Spleen (tissue), 11 donors: ENCODE measurements at regions not wholly inside any gene's neighbourhood (a gene's known extent, or its start where the extent isn't known, plus 50 kb on each side); places are given as distances from the start of the nearest gene placed in this dataset.

Experiments used
- DNase-seq: peaks from one replicate; pipeline ENCODE4 v3.0.0-alpha.2; 2020
- H3K27ac ChIP-seq, 8 donors: fragments of 200-600 bp; sonication (generic) in 7 of 8; 1 replicate in 4 of 8; 2 replicates in 4 of 8; pipeline versions ENCODE4 v1.5.0 to v1.8.0; 2016 to 2021; ENCODE audit warnings: inconsistent platforms in 4 of 8, mild to moderate bottlenecking in 4 of 8, moderate library complexity in 1 of 8
- H3K27me3 ChIP-seq, 7 donors: fragments of 200-600 bp; sonication (generic) in 6 of 7; replicated peaks in 1 of 7; 1 replicate in 4 of 7; 2 replicates in 3 of 7; pipeline versions ENCODE4 v1.5.0 to v1.8.0; 2016 to 2021; ENCODE audit warnings: inconsistent platforms in 3 of 7, mild to moderate bottlenecking in 1 of 7
- H3K36me3 ChIP-seq, 6 donors: fragments of 200-600 bp; sonication (generic) in 5 of 6; 1 replicate in 4 of 6; 2 replicates in 2 of 6; pipeline versions ENCODE4 v1.5.0 to v1.8.0; 2016 to 2021; ENCODE audit warnings: inconsistent platforms in 2 of 6
- H3K4me1 ChIP-seq, 6 donors: fragments of 200-600 bp; sonication (generic) in 5 of 6; 1 replicate in 3 of 6; 2 replicates in 3 of 6; pipeline versions ENCODE4 v1.5.0 to v1.8.0; 2016 to 2021; ENCODE audit warnings: inconsistent platforms in 3 of 6
- H3K4me3 ChIP-seq, 8 donors: fragments of 200-600 bp; sonication (generic) in 7 of 8; 1 replicate in 4 of 8; 2 replicates in 4 of 8; pipeline versions ENCODE4 v1.5.0 to v1.8.0; 2016 to 2021; ENCODE audit warnings: inconsistent platforms in 4 of 8, mild to moderate bottlenecking in 4 of 8, moderate library complexity in 2 of 8
- H3K9me3 ChIP-seq, 8 donors: fragments of 200-600 bp; sonication (generic) in 7 of 8; 1 replicate in 4 of 8; 2 replicates in 4 of 8; pipeline versions ENCODE4 v1.5.0 to v1.8.0; 2016 to 2021; ENCODE audit warnings: inconsistent platforms in 4 of 8
- CTCF ChIP-seq, 11 experiments: fragments of 200-600 bp in 7 of 11; fragments of 450-650 bp in 4 of 11; sonication (generic) in 4 of 11; IDR thresholded peaks in 8 of 11; conservative IDR thresholded peaks in 3 of 11; 1 replicate in 7 of 11; 2 replicates in 4 of 11; pipeline versions ENCODE4 v1.4.0 to v1.8.0; 2016 to 2021; ENCODE audit warnings: antibody characterized with exemption in 11 of 11, inconsistent platforms in 4 of 11, mild to moderate bottlenecking in 1 of 11
- POLR2A ChIP-seq, 3 donors: fragments of 450-650 bp; IDR thresholded peaks; one replicate each; pipeline ENCODE4 v1.5.1; 2017; ENCODE audit warnings: antibody characterized with exemption in 3 of 3, mild to moderate bottlenecking in 1 of 3
- POLR2AphosphoS5 ChIP-seq, 3 donors: sonication (generic); formaldehyde crosslinking; IDR thresholded peaks; one replicate each; pipeline ENCODE4 v1.5.1; 2017; ENCODE audit warnings: antibody characterized with exemption in 3 of 3
- WGBS, 5 donors: extraction: QIAGEN DNeasy Blood & Tissue Kit in 3 of 5; methylation state at CpG; one replicate each; pipeline versions ENCODE4 v1.1.5 to v1.1.7; 2013 to 2018; 5-methylcytosine and 5-hydroxymethylcytosine counted together
- intact Hi-C: fragments of 100-400 bp; cut with DNase I; formaldehyde crosslinking; loops from one replicate; pipeline ENCODE4 v1.15.0; 2023; ENCODE audit warnings: low total_unique reads
- donor health status: healthy with polysubstance abuse.
- donor health status: DM: no; HTN: no; CAD: no; lungs with moderate emphysema.
- donor health status: DM: no; HTN: no; CAD: no.
- donor health status: Bipolar disorder and iron deficiency.
- donor health status: healthy.
- donor health status: DM: no; HTN: no; CAD: no.
- donor health status: DM: yes; HTN: yes; CAD: no.

- WGBS, 5 donors = 81 to 95% (median 87%) methylated on average over 3 of the region's 3 CpGs
- H3K27ac ChIP-seq = no peak overlapping the region
- no peak for DNase-seq
- peaks cover 0 to 11% (median 7%) of the 10 kb centered on the region in 8 donors for H3K9me3 ChIP-seq
- intact Hi-C loops = no loop called here
- no peak overlapping the region for H3K4me3 ChIP-seq
- H3K36me3 ChIP-seq = no peaks in the 10 kb centered on the region
- no peak for TF ChIP-seq POLR2AphosphoS5 (IDR thresholded peaks at IDR 0.05)
- no peak for TF ChIP-seq CTCF (IDR thresholded peaks at IDR 0.05 in 8 of 11, conservative IDR thresholded peaks at IDR 0.05 in 3 of 11)
- H3K27me3 ChIP-seq = peaks cover 0 to 9% (median 0%) of the 10 kb centered on the region in 7 donors
- H3K4me1 ChIP-seq = no peaks in the 10 kb centered on the region
Measured at GRCh38 chr11:11095831-11096723, 238.2 kb upstream of the ZBED5 start.

- DNase-seq = no peak
- TF ChIP-seq POLR2A (IDR thresholded peaks at IDR 0.05) (no peak), CTCF (IDR thresholded peaks at IDR 0.05 in 8 of 11, conservative IDR thresholded peaks at IDR 0.05 in 3 of 11) (no peak), POLR2AphosphoS5 (IDR thresholded peaks at IDR 0.05) (no peak)
- Histone ChIP-seq H3K4me1 (no peaks in the 10 kb centered on the region), H3K27me3 (peaks cover 0 to 9% (median 0%) of the 10 kb centered on the region in 7 donors), H3K27ac (no peak overlapping the region), H3K36me3 (no peaks in the 10 kb centered on the region), H3K9me3 (peaks cover 0 to 22% (median 10%) of the 10 kb centered on the region in 8 donors), H3K4me3 (no peak overlapping the region)
- 80 to 90% (median 84%) methylated on average over 1 of the region's 1 CpG for WGBS, 5 donors
- intact Hi-C loops = no loop called here
Measured at GRCh38 chr11:11090495-11090894, 232.6 kb upstream of the ZBED5 start.

- Histone ChIP-seq H3K4me3 (no peak overlapping the region), H3K36me3 (no peaks in the 10 kb centered on the region), H3K4me1 (no peaks in the 10 kb centered on the region), H3K9me3 (peaks cover 0 to 22% (median 10%) of the 10 kb centered on the region in 8 donors), H3K27ac (no peak overlapping the region), H3K27me3 (peaks cover 0 to 9% (median 0%) of the 10 kb centered on the region in 7 donors)
- intact Hi-C loops = no loop called here
- 88 to 92% (median 89%) methylated on average over 4 of the region's 4 CpGs for WGBS, 5 donors
- DNase-seq = no peak
- TF ChIP-seq POLR2AphosphoS5 (IDR thresholded peaks at IDR 0.05) (no peak), CTCF (IDR thresholded peaks at IDR 0.05 in 8 of 11, conservative IDR thresholded peaks at IDR 0.05 in 3 of 11) (no peak), POLR2A (IDR thresholded peaks at IDR 0.05) (no peak)
Measured at GRCh38 chr11:11089805-11090204, 232.0 kb upstream of the ZBED5 start.

GRCh38 chr11:11086979-11087378, 229.1 kb upstream of the ZBED5 start:
- Histone ChIP-seq H3K4me3 (no peak overlapping the region), H3K36me3 (no peaks in the 10 kb centered on the region), H3K27me3 (peaks cover 0 to 4% (median 0%) of the 10 kb centered on the region in 7 donors), H3K9me3 (peaks cover 0 to 22% (median 10%) of the 10 kb centered on the region in 8 donors), H3K4me1 (no peaks in the 10 kb centered on the region), H3K27ac (no peak overlapping the region)
- TF ChIP-seq CTCF (IDR thresholded peaks at IDR 0.05 in 8 of 11, conservative IDR thresholded peaks at IDR 0.05 in 3 of 11) = no peak
- DNase-seq = no peak
- intact Hi-C loops = no loop called here
- 83 to 94% (median 93%) methylated on average over 2 of the region's 2 CpGs for WGBS, 5 donors
